Sigmoid colon (tissue), 6 donors: ENCODE measurements at regions not wholly inside any gene's neighbourhood (a gene's known extent, or its start where the extent isn't known, plus 50 kb on each side); places are given as distances from the start of the nearest gene placed in this dataset.

Experiments used
- DNase-seq: peaks from one replicate; pipeline ENCODE4 v3.0.0-alpha.2; 2019
- H3K27ac ChIP-seq, 4 donors: fragments of 200-600 bp; sonication (generic); one replicate each; pipeline ENCODE4 v1.5.1; 2016 to 2019; ENCODE audit warnings: mild to moderate bottlenecking in 1 of 4
- H3K27me3 ChIP-seq, 3 donors: fragments of 200-600 bp; sonication (generic); one replicate each; pipeline ENCODE4 v1.5.1; 2019; ENCODE audit warnings: mild to moderate bottlenecking in 1 of 3
- H3K36me3 ChIP-seq, 4 donors: fragments of 200-600 bp; sonication (generic); one replicate each; pipeline ENCODE4 v1.5.1; 2016 to 2019
- H3K4me1 ChIP-seq, 4 donors: fragments of 200-600 bp; sonication (generic); one replicate each; pipeline ENCODE4 v1.5.1; 2017 to 2019
- H3K4me3 ChIP-seq, 4 donors: fragments of 200-600 bp; sonication (generic); one replicate each; pipeline ENCODE4 v1.5.1; 2017 to 2019; ENCODE audit warnings: mild to moderate bottlenecking in 2 of 4, moderate library complexity in 1 of 4
- H3K9me3 ChIP-seq, 4 donors: fragments of 200-600 bp in 3 of 4; sonication (generic) in 3 of 4; one replicate each; pipeline versions ENCODE4 v1.5.1 to v1.6.1; 2013 to 2019
- CTCF ChIP-seq, 4 experiments: fragments of 450-650 bp in 3 of 4; fragments of 200-600 bp in 1 of 4; IDR thresholded peaks; one replicate each; pipeline ENCODE4 v1.5.1; 2016 to 2019; ENCODE audit warnings: antibody characterized with exemption in 4 of 4, mild to moderate bottlenecking in 3 of 4, moderate library complexity in 2 of 4
- EP300 ChIP-seq, 4 donors: sonication (generic); formaldehyde crosslinking; IDR thresholded peaks; one replicate each; pipeline ENCODE4 v1.6.1; 2017; ENCODE audit warnings: antibody characterized with exemption in 4 of 4
- POLR2A ChIP-seq, 2 donors: fragments of 450-650 bp; IDR thresholded peaks; one replicate each; pipeline ENCODE4 v1.6.1; 2016; ENCODE audit warnings: antibody characterized with exemption in 2 of 2, mild to moderate bottlenecking in 2 of 2, moderate library complexity in 2 of 2
- POLR2AphosphoS5 ChIP-seq, 4 donors: sonication (generic); formaldehyde crosslinking; IDR thresholded peaks; one replicate each; pipeline ENCODE4 v1.6.1; 2017; ENCODE audit warnings: antibody characterized with exemption in 4 of 4
- WGBS, 2 donors: extraction: QIAGEN DNeasy Blood & Tissue Kit; methylation state at CpG; one replicate each; pipeline ENCODE4 v1.1.7; 2013; 5-methylcytosine and 5-hydroxymethylcytosine counted together
- intact Hi-C: fragments of 100-400 bp; cut with DNase I; formaldehyde crosslinking; loops from one replicate; pipeline ENCODE4 v1.15.1; 2023
- donor health status: healthy with polysubstance abuse.
- donor health status: healthy.

GRCh38 chr1:4306559-4307467 lies 347.6 kb upstream of the AJAP1 start:
- Histone ChIP-seq H3K27me3 (no peaks in the 10 kb centered on the region), H3K4me1 (no peaks in the 10 kb centered on the region), H3K9me3 (no peaks in the 10 kb centered on the region), H3K4me3 (no peak overlapping the region), H3K36me3 (no peaks in the 10 kb centered on the region), H3K27ac (no peak overlapping the region)
- intact Hi-C loops: no loop called here
- TF ChIP-seq EP300 (IDR thresholded peaks at IDR 0.05) (no peak), CTCF (IDR thresholded peaks at IDR 0.05) (no peak), POLR2A (IDR thresholded peaks at IDR 0.05) (no peak), POLR2AphosphoS5 (IDR thresholded peaks at IDR 0.05) (no peak)
- no peak for DNase-seq
- 79 to 88% methylated on average over 8 of the region's 8 CpGs for WGBS, 2 donors

GRCh38 chr1:4307468-4307845 lies 347.0 kb upstream of the AJAP1 start:
- H3K4me1 ChIP-seq: no peaks in the 10 kb centered on the region
- WGBS, 2 donors: 37 to 57% methylated on average over 2 of the region's 2 CpGs
- H3K27me3 ChIP-seq: no peaks in the 10 kb centered on the region
- no peak for TF ChIP-seq CTCF (IDR thresholded peaks at IDR 0.05)
- no peak for TF ChIP-seq POLR2AphosphoS5 (IDR thresholded peaks at IDR 0.05)
- no peak for TF ChIP-seq EP300 (IDR thresholded peaks at IDR 0.05)
- TF ChIP-seq POLR2A (IDR thresholded peaks at IDR 0.05): no peak
- peak; percentile 51 for DNase-seq
- no peak overlapping the region for H3K4me3 ChIP-seq
- H3K9me3 ChIP-seq: no peaks in the 10 kb centered on the region
- no peaks in the 10 kb centered on the region for H3K36me3 ChIP-seq
- H3K27ac ChIP-seq: no peak overlapping the region
- intact Hi-C loops: no loop called here

- intact Hi-C loops: no loop called here
- H3K4me3 ChIP-seq: no peak overlapping the region
- TF ChIP-seq EP300 (IDR thresholded peaks at IDR 0.05): no peak
- no peak for TF ChIP-seq POLR2A (IDR thresholded peaks at IDR 0.05)
- no peak for TF ChIP-seq POLR2AphosphoS5 (IDR thresholded peaks at IDR 0.05)
- no peak for TF ChIP-seq CTCF (IDR thresholded peaks at IDR 0.05)
- 78 to 87% methylated on average over 15 of the region's 15 CpGs for WGBS, 2 donors
- no peak overlapping the region for H3K27ac ChIP-seq
- no peaks in the 10 kb centered on the region for H3K4me1 ChIP-seq
- no peak for DNase-seq
- H3K27me3 ChIP-seq: no peaks in the 10 kb centered on the region
- H3K9me3 ChIP-seq: no peaks in the 10 kb centered on the region
- H3K36me3 ChIP-seq: no peaks in the 10 kb centered on the region
Measured at GRCh38 chr1:4307911-4308545, 346.4 kb upstream of the AJAP1 start.

- no peak overlapping the region for H3K27ac ChIP-seq
- no peaks in the 10 kb centered on the region for H3K4me1 ChIP-seq
- no peaks in the 10 kb centered on the region for H3K27me3 ChIP-seq
- intact Hi-C loops: no loop called here
- DNase-seq: no peak
- 64 to 72% methylated on average over 9 of the region's 9 CpGs for WGBS, 2 donors
- no peaks in the 10 kb centered on the region for H3K36me3 ChIP-seq
- TF ChIP-seq POLR2A (IDR thresholded peaks at IDR 0.05): no peak
- TF ChIP-seq EP300 (IDR thresholded peaks at IDR 0.05): no peak
- TF ChIP-seq POLR2AphosphoS5 (IDR thresholded peaks at IDR 0.05): no peak
- TF ChIP-seq CTCF (IDR thresholded peaks at IDR 0.05): no peak
- peaks cover 0 to 5% (median under 1%) of the 10 kb centered on the region in 4 donors for H3K9me3 ChIP-seq
- no peak overlapping the region for H3K4me3 ChIP-seq
Measured at GRCh38 chr1:4308806-4309205, 345.6 kb upstream of the AJAP1 start.
